Esophagus muscularis mucosa (tissue), 3 donors: ENCODE measurements at regions not wholly inside any gene's neighbourhood (a gene's known extent, or its start where the extent isn't known, plus 50 kb on each side); places are given as distances from the start of the nearest gene placed in this dataset.

ENCODE experiments used
- CTCF ChIP-seq, 3 experiments: fragments of 200-600 bp in 2 of 3; fragments of 450-650 bp in 1 of 3; sonication (generic) in 2 of 3; IDR thresholded peaks; one replicate each; pipeline ENCODE4 v1.5.1; 2017 to 2019; ENCODE audit warnings: antibody characterized with exemption in 3 of 3, mild to moderate bottlenecking in 2 of 3, moderate library complexity in 1 of 3
- POLR2A ChIP-seq: fragments of 450-650 bp; IDR thresholded peaks from one replicate; pipeline ENCODE4 v1.6.1; 2017; ENCODE audit warnings: antibody characterized with exemption, moderate library complexity, mild to moderate bottlenecking, low read depth
- POLR2AphosphoS5 ChIP-seq, 2 donors: sonication (generic); formaldehyde crosslinking; IDR thresholded peaks; one replicate each; pipeline ENCODE4 v1.6.1; 2017; ENCODE audit warnings: antibody characterized with exemption in 2 of 2

- TF ChIP-seq CTCF (IDR thresholded peaks at IDR 0.05) (no peak), POLR2AphosphoS5 (IDR thresholded peaks at IDR 0.05) (no peak), POLR2A (no peak)
These were observed 109.5 kb upstream of the NFIA start for GRCh38 chr1:60972841-60973364.
